Neural crest cell (in vitro differentiated cells): ENCODE measurements at regions not wholly inside any gene's neighbourhood (a gene's known extent, or its start where the extent isn't known, plus 50 kb on each side); places are given as distances from the start of the nearest gene placed in this dataset.

ENCODE experiments used
- DNase-seq: peaks from one replicate; pipeline ENCODE4 v3.0.0; 2021; ENCODE audit warnings: low read depth, mixed read lengths, low spot score
- H3K27ac Mint-ChIP-seq: one replicate; pipeline ENCODE4 v1.8.0; 2021; ENCODE audit warnings: mild to moderate bottlenecking, mixed read lengths; ENCODE audit not compliant: unreplicated experiment
- H3K27me3 Mint-ChIP-seq: 2 replicates; pipeline ENCODE4 v1.8.0; 2021; ENCODE audit warnings: low read depth, mild to moderate bottlenecking, mixed read lengths
- H3K36me3 Mint-ChIP-seq: 2 replicates; pipeline ENCODE4 v1.8.0; 2021; ENCODE audit warnings: low read depth, mild to moderate bottlenecking, mixed read lengths
- H3K4me1 Mint-ChIP-seq: 2 replicates; pipeline ENCODE4 v1.8.0; 2021; ENCODE audit warnings: mixed read lengths
- H3K4me3 Mint-ChIP-seq: one replicate; pipeline ENCODE4 v1.8.0; 2021; ENCODE audit warnings: mild to moderate bottlenecking, mixed read lengths
- H3K9me3 Mint-ChIP-seq: 2 replicates; pipeline ENCODE4 v1.8.0; 2021; ENCODE audit warnings: mixed read lengths
- TF ChIP-seq, protein P1 (sequence below): fragments of 200-600 bp; sonication (generic); conservative IDR thresholded peaks from 2 replicates; pipeline ENCODE4 v1.5.0; 2021; ENCODE audit warnings: antibody characterized with exemption, mild to moderate bottlenecking

DNA sequence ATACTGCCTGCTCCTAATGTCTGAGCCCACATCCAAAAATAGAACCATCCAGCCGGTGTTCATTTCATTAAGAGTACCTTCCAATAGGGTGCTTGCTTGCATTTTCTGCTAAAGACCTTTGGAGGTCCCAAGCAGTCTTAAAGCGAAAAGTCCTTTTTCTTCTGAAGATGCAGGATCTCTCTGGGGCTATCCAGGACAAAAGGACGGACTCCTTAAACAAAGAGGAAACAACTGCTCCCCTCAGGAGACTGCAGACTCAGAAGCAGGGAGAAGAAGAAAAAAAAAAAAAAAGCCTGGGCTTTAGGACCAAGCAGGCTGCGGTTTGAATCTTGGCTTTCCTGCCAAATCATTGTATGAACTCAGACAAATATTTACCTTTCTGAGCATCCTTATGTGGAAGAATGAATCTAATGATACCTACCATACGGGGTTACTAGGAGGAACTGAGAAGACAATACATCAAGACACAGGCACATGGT lies 204.0 kb downstream of the PLPP3 start:
- Mint-ChIP-seq H3K4me1 (peaks cover 38% of the 10 kb centered on the region), H3K9me3 (no peaks in the 10 kb centered on the region), H3K36me3 (no peaks in the 10 kb centered on the region), H3K4me3 (peak overlapping the region; percentile 11), H3K27me3 (no peaks in the 10 kb centered on the region), H3K27ac (peak overlapping the region; percentile 45)
- no peak for DNase-seq
- TF ChIP-seq, protein P1, sequence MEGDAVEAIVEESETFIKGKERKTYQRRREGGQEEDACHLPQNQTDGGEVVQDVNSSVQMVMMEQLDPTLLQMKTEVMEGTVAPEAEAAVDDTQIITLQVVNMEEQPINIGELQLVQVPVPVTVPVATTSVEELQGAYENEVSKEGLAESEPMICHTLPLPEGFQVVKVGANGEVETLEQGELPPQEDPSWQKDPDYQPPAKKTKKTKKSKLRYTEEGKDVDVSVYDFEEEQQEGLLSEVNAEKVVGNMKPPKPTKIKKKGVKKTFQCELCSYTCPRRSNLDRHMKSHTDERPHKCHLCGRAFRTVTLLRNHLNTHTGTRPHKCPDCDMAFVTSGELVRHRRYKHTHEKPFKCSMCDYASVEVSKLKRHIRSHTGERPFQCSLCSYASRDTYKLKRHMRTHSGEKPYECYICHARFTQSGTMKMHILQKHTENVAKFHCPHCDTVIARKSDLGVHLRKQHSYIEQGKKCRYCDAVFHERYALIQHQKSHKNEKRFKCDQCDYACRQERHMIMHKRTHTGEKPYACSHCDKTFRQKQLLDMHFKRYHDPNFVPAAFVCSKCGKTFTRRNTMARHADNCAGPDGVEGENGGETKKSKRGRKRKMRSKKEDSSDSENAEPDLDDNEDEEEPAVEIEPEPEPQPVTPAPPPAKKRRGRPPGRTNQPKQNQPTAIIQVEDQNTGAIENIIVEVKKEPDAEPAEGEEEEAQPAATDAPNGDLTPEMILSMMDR: no peak

DNA sequence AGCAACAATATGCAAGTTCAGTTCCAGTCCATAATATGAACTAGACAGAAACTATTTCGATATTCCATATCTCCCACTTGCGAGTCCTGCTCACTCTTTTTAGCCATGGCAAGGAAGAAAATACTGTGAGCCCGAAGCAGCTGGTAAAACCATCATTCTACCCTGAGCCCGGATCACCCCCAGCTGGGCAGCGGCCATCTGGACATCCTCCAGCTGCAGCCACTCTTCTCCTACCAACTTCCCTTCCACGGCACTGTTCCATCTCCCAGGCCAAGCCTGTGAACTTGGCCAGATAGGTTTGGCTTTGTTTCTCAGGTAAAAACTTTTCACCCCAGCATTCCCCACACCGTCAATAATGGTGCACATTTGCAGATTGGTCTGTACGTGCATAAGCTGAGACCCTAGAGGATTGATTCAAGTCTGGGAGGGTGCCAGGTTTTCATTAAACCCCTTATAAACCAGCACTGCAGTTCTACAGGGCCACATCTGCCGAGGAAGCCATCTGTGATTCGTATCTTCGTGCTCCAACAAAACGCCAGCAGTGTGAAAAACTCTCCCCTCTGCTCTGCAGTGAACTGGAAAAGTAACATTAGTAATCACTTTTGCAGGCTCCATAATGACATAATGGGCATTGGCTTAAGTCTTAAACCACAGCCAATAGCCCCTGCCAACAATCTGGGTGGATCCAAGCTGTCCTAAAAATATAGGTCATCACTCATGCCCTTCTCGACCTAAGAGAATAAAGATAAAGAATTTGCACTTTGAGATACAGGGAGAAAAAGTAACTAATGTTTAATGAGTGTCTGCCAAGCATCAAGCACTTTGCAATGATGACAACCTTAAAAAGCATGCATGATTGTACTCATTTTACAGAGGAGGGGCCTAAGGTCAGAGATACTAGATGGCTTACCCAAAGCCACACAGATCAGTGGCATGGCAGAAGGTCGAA lies 205.1 kb downstream of the PLPP3 start:
- no peaks in the 10 kb centered on the region for H3K36me3 Mint-ChIP-seq
- H3K4me1 Mint-ChIP-seq: peaks cover 41% of the 10 kb centered on the region
- no peaks in the 10 kb centered on the region for H3K27me3 Mint-ChIP-seq
- H3K4me3 Mint-ChIP-seq: no peak overlapping the region
- TF ChIP-seq, protein P1: no peak
- DNase-seq: no peak
- no peak overlapping the region for H3K27ac Mint-ChIP-seq
- no peaks in the 10 kb centered on the region for H3K9me3 Mint-ChIP-seq

DNA sequence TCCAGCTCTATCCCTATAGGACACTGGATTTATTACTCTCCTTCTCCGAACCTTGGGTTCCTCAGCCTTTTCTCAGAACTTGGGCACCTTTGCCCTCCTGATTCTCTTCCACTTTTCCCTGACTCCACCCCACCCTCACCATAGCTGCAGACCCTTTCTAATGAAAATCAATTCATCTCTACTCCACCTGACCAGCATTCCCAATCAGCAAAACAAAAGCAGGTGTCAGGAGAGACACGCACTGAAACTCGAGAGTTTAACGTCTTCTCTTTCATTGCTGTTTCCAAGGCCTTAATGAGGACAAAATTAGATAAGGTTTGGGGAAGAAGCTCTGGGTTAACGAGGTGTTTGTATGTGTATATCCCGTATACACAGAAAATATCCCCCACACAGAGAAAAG lies 208.8 kb downstream of the PLPP3 start:
- Mint-ChIP-seq H3K4me3 (no peak overlapping the region), H3K4me1 (peaks cover 22% of the 10 kb centered on the region), H3K36me3 (no peaks in the 10 kb centered on the region), H3K9me3 (no peaks in the 10 kb centered on the region), H3K27ac (no peak overlapping the region), H3K27me3 (no peaks in the 10 kb centered on the region)
- TF ChIP-seq, protein P1: no peak
- no peak for DNase-seq

DNA sequence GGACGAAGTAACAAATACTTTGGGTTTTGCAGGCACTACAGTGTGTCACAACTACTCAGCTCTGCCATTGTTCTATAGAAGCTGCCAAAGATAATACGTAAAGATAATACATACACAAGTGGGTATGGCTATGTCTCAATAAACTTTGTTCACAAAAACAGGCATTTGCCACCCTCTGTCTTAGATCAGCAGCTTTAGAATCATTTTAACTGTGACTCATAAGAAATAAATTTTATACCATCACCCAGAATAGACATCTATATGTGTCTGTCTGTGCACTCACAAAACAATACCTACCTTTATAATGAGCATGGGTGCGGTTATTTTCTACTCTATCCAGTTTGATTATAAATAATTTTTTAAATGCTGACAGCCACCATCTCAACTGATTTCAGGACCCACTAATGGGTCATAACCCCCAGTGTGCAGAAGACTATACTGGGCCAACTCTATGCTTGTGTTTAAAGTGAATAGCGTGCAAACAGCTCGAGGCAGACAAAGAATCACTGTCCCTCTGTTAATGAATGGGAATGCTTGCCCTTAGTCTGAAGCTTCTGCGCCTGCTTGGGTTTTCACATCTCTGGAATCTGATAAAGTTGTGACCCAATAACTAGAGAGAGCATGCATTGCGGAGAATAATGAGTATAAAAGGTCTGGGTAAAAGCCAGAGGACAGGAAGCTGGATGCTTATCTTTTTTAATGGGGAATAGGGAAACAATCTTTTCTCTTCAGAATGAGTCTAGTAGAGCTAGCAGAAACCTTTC lies 216.2 kb downstream of the PLPP3 start:
- Mint-ChIP-seq H3K36me3 (no peaks in the 10 kb centered on the region), H3K4me3 (no peak overlapping the region), H3K9me3 (peaks cover 4% of the 10 kb centered on the region), H3K4me1 (peaks cover 34% of the 10 kb centered on the region), H3K27me3 (no peaks in the 10 kb centered on the region), H3K27ac (peak overlapping the region; percentile 38)
- TF ChIP-seq, protein P1: no peak
- DNase-seq: no peak

DNA sequence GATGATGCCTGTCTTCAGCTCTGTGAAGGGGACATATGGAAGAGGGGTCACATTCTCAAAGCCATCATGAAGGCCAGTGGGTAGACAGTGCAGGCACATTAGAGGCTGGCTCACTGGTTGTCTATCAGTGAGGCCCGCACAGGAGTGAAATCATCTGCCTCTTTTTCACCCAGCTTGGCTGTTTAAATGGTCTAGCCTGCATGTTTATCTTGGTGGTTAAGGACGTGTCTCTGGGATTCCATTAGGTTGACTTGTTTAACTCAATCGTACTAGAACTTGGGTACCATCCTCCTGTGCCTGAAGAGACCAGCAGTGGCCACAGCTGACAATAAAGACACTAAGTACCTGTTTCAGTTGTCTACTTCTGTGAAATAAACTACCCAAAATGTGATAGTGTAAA lies 219.3 kb downstream of the PLPP3 start:
- Mint-ChIP-seq H3K27me3 (no peaks in the 10 kb centered on the region), H3K4me3 (no peak overlapping the region), H3K4me1 (peaks cover 48% of the 10 kb centered on the region), H3K36me3 (no peaks in the 10 kb centered on the region), H3K27ac (no peak overlapping the region), H3K9me3 (peaks cover 4% of the 10 kb centered on the region)
- DNase-seq: no peak
- TF ChIP-seq, protein P1: no peak
